Endothelial cell of umbilical vein (primary cell): ENCODE measurements at regions not wholly inside any gene's neighbourhood (a gene's known extent, or its start where the extent isn't known, plus 50 kb on each side); places are given as distances from the start of the nearest gene placed in this dataset.

Experiments
- BruUV-seq: library from RNA; stranded (reverse); fragments of 400-500 nt; replicated peaks from 2 replicates; lab custom pipeline; 2021; lab: Mats Ljungman, UMichigan
- CTCF ChIA-PET: fragments of 300-600, 350-600 bp; sonication (Branson Sonifier 250); formaldehyde crosslinking; loops from one replicate; lab custom pipeline; 2021; ENCODE audit warnings: antibody characterized with exemption, inconsistent platforms; lab: Charles Lee
- POLR2A ChIA-PET: fragments of 300-600, 350-600 bp; sonication (Branson Sonifier 250); formaldehyde crosslinking; loops from one replicate; lab custom pipeline; 2021; ENCODE audit warnings: antibody characterized with exemption, inconsistent platforms; lab: Charles Lee
- DNase-seq: peaks from one replicate; pipeline ENCODE4 v3.0.0-alpha.2; 2011; ENCODE audit warnings: low read depth, low spot score
- FAIRE-seq: peaks from 2 replicates; lab custom pipeline; 2011; peaks lifted over from hg19 to GRCh38; lab: Jason Lieb, UNC
- H2AFZ ChIP-seq: 2 replicates; pipeline ENCODE4 v1.6.0; 2012; ENCODE audit warnings: low read depth, low read length, control low read depth, inconsistent platforms
- H3K27ac ChIP-seq: 2 replicates; pipeline ENCODE4 v1.5.1; 2011; ENCODE audit warnings: low read depth, mild to moderate bottlenecking, control low read depth, low read length, moderate library complexity; ENCODE audit not compliant: insufficient read depth
- H3K27me3 ChIP-seq, 2 experiments: 2 replicates each; pipeline versions ENCODE4 v1.6.0 to v1.6.1; 2011; ENCODE audit warnings: low read length in 2 of 2, mixed read lengths in 1 of 2; ENCODE audit not compliant: control insufficient read depth in 2 of 2, insufficient read depth in 2 of 2
- H3K36me3 ChIP-seq, 2 experiments: 2 replicates in 1 of 2; 3 replicates in 1 of 2; pipeline ENCODE4 v1.5.1; 2011; ENCODE audit warnings: low read length in 2 of 2, mild to moderate bottlenecking in 1 of 2, moderate library complexity in 1 of 2; ENCODE audit not compliant: control insufficient read depth in 2 of 2, insufficient read depth in 2 of 2; ENCODE audit errors: extremely low read depth in 1 of 2
- H3K4me1 ChIP-seq: 3 replicates; pipeline ENCODE4 v1.5.1; 2011; ENCODE audit warnings: mild to moderate bottlenecking, low read length; ENCODE audit not compliant: control insufficient read depth, insufficient read depth; ENCODE audit errors: extremely low read depth
- H3K4me2 ChIP-seq: 2 replicates; pipeline ENCODE4 v1.6.1; 2011; ENCODE audit warnings: low read length, control low read depth, mixed read lengths; ENCODE audit not compliant: insufficient read depth
- H3K4me3 ChIP-seq, 3 experiments: fragments of 200-600 bp in 1 of 3; sonication (generic), shearing (Covaris generic) in 1 of 3; replicated peaks in 1 of 3; 2 replicates each; pipeline ENCODE4 v1.5.1; 2011 to 2016; ENCODE audit warnings: control low read depth in 3 of 3, low read length in 3 of 3, mild to moderate bottlenecking in 2 of 3, inconsistent platforms in 1 of 3, low read depth in 1 of 3, moderate library complexity in 1 of 3; ENCODE audit not compliant: insufficient read depth in 1 of 3
- H3K79me2 ChIP-seq: 2 replicates; pipeline ENCODE4 v1.6.0; 2012; ENCODE audit warnings: low read length, inconsistent platforms; ENCODE audit not compliant: control insufficient read depth, insufficient read depth
- H3K9ac ChIP-seq: replicated peaks from 2 replicates; pipeline ENCODE3; 2011; ENCODE audit warnings: low read length, control low read depth; ENCODE audit not compliant: insufficient read depth; ENCODE audit errors: extremely low read depth
- H3K9me1 ChIP-seq: replicated peaks from 3 replicates; pipeline ENCODE4 v1.6.0; 2011; ENCODE audit warnings: mild to moderate bottlenecking, low read length; ENCODE audit not compliant: control insufficient read depth, insufficient read depth; ENCODE audit errors: extremely low read depth
- H3K9me3 ChIP-seq: replicated peaks from 2 replicates; pipeline ENCODE4 v1.5.1; 2012; ENCODE audit warnings: low read length, inconsistent platforms; ENCODE audit not compliant: control insufficient read depth, insufficient read depth
- H4K20me1 ChIP-seq: replicated peaks from 2 replicates; pipeline ENCODE3; 2011; ENCODE audit warnings: mild to moderate bottlenecking, low read length; ENCODE audit not compliant: control insufficient read depth, insufficient read depth; ENCODE audit errors: extremely low read depth
- EZH2 ChIP-seq: IDR thresholded peaks from 2 replicates; pipeline ENCODE4 v1.6.1; 2012; ENCODE audit warnings: borderline replicate concordance, low read depth, mild to moderate bottlenecking, moderate library complexity, low read length, inconsistent platforms; ENCODE audit not compliant: severe bottlenecking
- FOS ChIP-seq: IDR thresholded peaks from 2 replicates; pipeline ENCODE4 v1.6.1; 2011; ENCODE audit warnings: mild to moderate bottlenecking, low read length, moderate library complexity, borderline replicate concordance; ENCODE audit not compliant: insufficient read depth
- GATA2 ChIP-seq: IDR thresholded peaks from 2 replicates; pipeline ENCODE4 v1.7.0; 2011; ENCODE audit warnings: low read depth, mild to moderate bottlenecking, moderate library complexity, mixed read lengths, low read length; ENCODE audit not compliant: insufficient read length, insufficient read depth
- JUN ChIP-seq: IDR thresholded peaks from 2 replicates; pipeline ENCODE4 v1.6.1; 2011; ENCODE audit warnings: borderline replicate concordance, low read depth; ENCODE audit not compliant: insufficient read length, insufficient read depth
- MYC ChIP-seq: IDR thresholded peaks from one replicate; pipeline ENCODE4 v1.6.1; 2011; ENCODE audit warnings: mild to moderate bottlenecking, low read depth, low read length
- POLR2A ChIP-seq: IDR thresholded peaks from 2 replicates; pipeline ENCODE4 v1.6.1; 2012; ENCODE audit warnings: low read depth, mild to moderate bottlenecking, control low read depth, low read length
- POLR2AphosphoS5 ChIP-seq: IDR thresholded peaks from 2 replicates; pipeline ENCODE4 v1.6.1; 2012; ENCODE audit warnings: low read depth, mild to moderate bottlenecking, control low read depth, low read length, moderate library complexity; ENCODE audit not compliant: insufficient read depth
- dilution Hi-C: fragments of 300-500 bp; cut with MboI; formaldehyde crosslinking; loops from one replicate; pipeline ENCODE4 v1.15.0; 2019; ENCODE audit warnings: low sequenced_read_pairs; ENCODE audit not compliant: extremely low pct_ligation_motif_present
- intact Hi-C: fragments of 100-400 bp; cut with micrococcal nuclease; formaldehyde crosslinking; loops from one replicate; pipeline ENCODE4 v1.10.0; 2022
- TF ChIP-seq, protein P1 (sequence below): IDR thresholded peaks from 2 replicates; pipeline ENCODE4 v1.6.1; 2011; ENCODE audit not compliant: insufficient read depth, insufficient read length
- TF ChIP-seq, protein P2 (sequence below), 2 donors: IDR thresholded peaks; 1 replicate in 1 of 2; 2 replicates in 1 of 2; pipeline ENCODE4 v1.5.1; 2011; ENCODE audit warnings: low read length in 2 of 2, mild to moderate bottlenecking in 2 of 2, moderate library complexity in 2 of 2, control low read depth in 1 of 2, inconsistent platforms in 1 of 2, low read depth in 1 of 2; ENCODE audit not compliant: insufficient read depth in 1 of 2; ENCODE audit errors: extremely low read depth in 1 of 2

DNA sequence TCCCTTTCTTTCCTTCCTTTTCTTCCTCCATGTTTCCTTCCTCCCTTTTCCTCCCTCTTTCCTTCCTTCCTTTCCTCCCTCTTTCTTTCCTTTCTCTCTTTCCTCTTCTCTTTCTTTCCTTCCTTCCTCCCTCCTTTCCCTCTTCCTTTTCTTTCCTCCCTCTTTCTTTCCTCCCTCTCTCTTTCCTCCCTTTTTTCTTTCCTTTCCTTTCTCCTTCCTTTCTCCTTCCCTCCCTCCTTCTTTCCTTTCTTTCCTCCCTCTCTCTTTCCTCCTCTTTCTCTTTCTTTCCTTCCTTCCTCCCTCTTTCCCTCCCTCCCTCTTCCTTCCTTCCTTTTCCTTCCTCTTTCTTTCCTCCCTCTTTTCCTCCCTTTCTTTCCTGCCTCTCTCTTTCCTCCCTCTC lies 86.3 kb upstream of the FERMT1 start:
- intact Hi-C loops, result no loop called here
- no peak overlapping the region for H3K9ac ChIP-seq
- H3K9me3 ChIP-seq, result no peaks in the 10 kb centered on the region
- no peaks in the 10 kb centered on the region for H3K79me2 ChIP-seq
- DNase-seq (no peak), FAIRE-seq (no peak)
- H3K36me3 ChIP-seq, result no peaks in the 10 kb centered on the region
- no peak overlapping the region for H3K4me2 ChIP-seq
- H3K9me1 ChIP-seq, result no peaks in the 10 kb centered on the region
- H3K4me1 ChIP-seq, result no peaks in the 10 kb centered on the region
- no TSS peak for BruUV-seq
- H3K27me3 ChIP-seq, result no peaks in the 10 kb centered on the region
- dilution Hi-C loops, result no loop called here
- no peaks in the 10 kb centered on the region for H4K20me1 ChIP-seq
- ChIA-PET CTCF (no interaction called here), POLR2A (no interaction called here)
- no peak for TF ChIP-seq EZH2
- TF ChIP-seq, protein P1, sequence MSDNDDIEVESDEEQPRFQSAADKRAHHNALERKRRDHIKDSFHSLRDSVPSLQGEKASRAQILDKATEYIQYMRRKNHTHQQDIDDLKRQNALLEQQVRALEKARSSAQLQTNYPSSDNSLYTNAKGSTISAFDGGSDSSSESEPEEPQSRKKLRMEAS, result no peak
- TF ChIP-seq, protein P2, sequence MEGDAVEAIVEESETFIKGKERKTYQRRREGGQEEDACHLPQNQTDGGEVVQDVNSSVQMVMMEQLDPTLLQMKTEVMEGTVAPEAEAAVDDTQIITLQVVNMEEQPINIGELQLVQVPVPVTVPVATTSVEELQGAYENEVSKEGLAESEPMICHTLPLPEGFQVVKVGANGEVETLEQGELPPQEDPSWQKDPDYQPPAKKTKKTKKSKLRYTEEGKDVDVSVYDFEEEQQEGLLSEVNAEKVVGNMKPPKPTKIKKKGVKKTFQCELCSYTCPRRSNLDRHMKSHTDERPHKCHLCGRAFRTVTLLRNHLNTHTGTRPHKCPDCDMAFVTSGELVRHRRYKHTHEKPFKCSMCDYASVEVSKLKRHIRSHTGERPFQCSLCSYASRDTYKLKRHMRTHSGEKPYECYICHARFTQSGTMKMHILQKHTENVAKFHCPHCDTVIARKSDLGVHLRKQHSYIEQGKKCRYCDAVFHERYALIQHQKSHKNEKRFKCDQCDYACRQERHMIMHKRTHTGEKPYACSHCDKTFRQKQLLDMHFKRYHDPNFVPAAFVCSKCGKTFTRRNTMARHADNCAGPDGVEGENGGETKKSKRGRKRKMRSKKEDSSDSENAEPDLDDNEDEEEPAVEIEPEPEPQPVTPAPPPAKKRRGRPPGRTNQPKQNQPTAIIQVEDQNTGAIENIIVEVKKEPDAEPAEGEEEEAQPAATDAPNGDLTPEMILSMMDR (IDR thresholded peaks at IDR 0.05; ENCODE audit: extremely low read depth in 1 of 2, insufficient read depth in 1 of 2, low read depth in 1 of 2, low read length in 2 of 2), result no peak
- TF ChIP-seq GATA2, result no peak
- TF ChIP-seq JUN, result no peak
- no peak for TF ChIP-seq MYC
- TF ChIP-seq FOS, result no peak
- TF ChIP-seq POLR2A, result no peak
- no peak for TF ChIP-seq POLR2AphosphoS5
- no peak overlapping the region for H3K4me3 ChIP-seq
- no peak overlapping the region for H2AFZ ChIP-seq
- H3K27ac ChIP-seq, result no peak overlapping the region
